Middle frontal gyrus (tissue), 1 donor: ENCODE measurements at regions not wholly inside any gene's neighbourhood (a gene's known extent, or its start where the extent isn't known, plus 50 kb on each side); places are given as distances from the start of the nearest gene placed in this dataset.

ENCODE experiments used
- DNase-seq: peaks from one replicate; pipeline ENCODE4 v3.0.0-alpha.2; 2015; ENCODE audit warnings: low spot score; ENCODE audit errors: extremely low spot score

DNA sequence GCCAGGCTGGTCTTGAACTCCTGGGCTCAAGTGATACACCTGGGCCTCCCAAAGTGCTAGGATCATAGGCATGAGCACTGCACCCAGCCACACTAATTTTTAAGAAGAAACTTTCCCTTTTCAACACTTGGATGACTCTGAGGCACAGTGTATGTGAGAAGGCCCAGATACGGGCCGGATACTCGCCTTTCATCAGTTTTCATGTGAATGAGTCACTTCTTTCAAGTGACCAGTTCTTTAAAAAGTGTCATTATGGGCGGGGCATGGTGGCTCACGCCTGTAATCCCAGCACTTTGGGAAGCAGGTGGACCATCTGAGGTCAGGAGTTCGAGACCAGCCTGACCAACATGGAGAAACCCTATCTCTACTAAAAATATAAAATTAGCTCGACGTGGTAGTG lies 120.8 kb downstream of the CTTN start:
- DNase-seq = no peak

DNA sequence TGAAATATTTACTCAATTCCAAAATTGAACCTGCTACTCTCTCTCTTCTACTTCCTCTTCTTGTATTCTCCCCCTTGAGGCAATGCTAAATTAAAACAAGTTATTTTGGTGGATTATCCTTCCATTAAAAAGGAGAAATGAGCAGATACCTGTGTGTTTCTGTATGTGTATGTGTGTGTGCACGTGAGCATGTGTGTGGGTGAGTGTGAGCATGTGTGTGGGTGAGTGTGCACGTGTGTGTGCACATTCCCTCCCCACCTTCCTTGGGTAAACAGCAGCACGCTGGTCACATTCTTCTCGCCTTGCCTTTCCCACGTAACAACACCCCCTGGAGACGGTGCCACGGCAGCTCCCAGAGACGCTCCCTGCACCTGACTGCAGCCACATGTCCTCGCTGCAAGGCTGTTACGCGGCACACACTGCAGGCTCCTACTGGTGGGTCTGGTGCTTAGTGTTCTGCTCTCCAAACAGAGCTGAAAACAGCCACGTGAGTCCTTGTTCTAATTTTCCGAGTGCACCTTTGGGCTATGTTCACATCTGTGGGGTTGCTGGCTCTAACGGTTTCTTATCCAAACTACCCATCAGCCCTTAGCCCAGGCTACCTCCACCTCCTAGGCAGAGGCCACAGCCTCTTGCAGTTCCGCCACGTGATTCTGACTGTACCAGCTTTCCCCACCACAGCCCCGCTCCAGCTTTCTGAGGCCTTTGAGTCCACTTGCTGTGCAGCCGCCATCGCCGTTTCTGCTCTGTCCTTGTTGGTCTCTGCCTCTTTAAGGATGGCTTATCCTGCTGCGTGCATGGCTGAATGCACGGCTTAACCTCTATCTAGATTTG lies 123.4 kb downstream of the CTTN start:
- DNase-seq = no peak

DNA sequence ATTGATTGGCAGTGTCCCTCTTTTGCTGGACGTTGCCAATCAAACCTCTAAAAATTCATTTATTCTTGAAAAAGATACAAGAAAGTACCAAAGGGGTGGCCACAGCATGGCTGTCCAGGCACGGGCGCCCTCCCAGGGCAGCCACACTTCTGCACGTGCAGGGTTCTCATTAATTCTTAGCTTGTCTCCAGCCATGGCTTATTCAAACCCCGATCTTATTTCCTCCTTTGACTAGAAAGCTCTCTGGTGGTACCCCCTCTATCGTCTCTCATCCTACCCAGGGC lies 123.9 kb downstream of the CTTN start:
- no peak for DNase-seq

DNA sequence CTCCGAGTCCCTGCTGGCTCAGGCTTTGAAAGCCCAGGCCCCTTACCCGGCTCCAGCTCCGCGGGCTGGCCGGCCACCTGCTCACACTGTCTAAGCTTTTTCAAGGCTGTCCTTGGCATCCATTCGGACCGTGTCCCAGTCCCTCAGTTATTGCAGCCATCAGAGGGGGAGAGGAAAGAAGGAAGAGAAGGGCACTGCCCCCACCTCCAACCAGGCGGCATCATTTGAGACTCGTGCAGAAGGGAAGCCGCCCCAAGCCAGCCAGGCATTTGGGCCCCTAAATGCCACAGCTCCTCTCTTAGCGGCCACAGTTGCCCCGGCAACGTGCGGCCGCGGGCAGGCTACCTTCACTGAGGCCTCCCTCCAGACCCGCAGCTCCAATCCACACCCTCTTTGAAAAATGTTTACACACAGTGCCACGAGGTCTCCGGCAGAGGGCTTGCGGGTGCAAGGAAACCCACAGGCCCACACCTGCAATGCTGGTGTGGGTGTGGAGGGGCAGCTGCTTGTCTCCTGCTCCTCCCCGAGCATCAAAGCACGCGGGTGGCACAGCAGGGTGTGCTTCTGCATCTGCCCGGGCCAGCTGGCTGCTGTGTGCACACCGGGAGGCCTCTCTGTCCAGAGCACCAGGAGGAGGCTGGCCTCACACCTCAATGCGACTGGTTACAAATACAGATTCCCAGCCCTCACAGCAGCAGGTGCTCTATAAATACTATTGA lies 124.4 kb downstream of the CTTN start:
- no peak for DNase-seq

DNA sequence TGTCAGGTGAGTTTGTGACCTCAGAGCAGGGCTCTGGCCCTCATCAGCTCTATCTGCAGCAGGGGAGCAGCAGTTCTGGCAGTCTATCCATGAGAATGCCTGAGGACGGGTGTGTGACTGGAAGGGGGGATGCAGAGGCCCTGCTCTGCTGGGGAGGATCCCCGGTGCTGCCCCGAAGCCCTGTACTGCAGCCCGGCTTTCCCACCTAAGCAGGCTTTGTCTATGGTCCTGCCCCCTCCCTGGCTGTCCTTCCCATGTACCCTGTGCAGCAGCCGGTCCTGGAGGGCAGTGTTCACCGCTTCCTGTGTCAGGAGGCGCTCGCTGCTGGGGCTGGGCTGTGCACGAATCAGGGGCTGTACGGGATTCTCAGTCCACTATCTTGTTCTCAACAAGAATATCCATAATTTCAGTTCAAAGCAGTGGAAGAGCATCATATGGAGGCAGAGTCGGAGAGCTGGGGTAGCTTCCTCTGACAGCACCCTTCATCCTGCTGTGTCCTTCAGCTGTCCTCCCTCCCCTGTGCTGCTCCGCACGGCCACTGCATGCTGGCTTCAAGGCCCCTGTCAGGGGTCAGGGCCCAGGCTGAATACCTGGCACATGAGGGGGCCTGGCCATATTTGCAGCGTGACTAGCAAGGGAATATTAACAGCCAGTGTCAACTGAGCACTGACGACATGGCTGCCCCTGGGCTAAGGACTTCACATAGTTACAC lies 125.2 kb downstream of the CTTN start:
- DNase-seq = no peak

DNA sequence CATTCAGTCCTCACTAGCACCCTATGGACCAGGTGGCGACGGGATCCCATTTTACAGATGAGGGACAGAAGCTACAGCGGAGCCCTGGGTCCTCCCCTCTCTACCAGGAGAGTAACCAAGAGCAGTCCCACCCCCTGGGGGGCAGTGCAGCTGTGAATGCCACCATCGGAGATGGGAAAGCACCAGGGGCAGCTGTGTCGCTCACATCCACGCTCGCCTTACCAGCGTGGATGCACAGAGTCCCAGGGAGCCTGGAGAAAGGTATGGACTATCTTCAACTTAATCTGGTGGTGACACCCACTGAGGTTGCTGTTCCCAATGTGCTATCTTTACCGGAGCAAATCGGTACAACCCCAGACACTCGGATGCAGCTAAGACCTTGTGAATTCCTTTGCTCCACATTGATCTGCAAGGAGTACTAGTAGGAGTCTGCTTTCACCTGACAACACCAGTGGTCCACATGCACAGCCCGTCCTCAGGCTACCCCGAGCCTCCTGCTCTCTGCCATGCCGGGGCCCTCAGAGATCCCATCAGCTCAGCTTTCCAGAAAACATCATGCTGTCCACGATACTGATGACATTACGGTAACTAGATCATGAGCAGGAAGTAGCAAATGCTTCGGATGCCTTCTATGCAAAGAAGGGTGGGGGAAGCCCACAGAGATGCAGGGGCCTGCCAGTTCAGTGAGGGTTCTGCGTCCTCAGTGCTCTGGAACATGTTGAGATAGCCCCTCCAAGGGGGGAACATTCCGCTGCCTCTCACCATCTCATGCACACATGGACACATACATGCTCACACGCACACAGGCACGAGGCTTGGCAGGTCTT lies 126.0 kb downstream of the CTTN start:
- DNase-seq = no peak

DNA sequence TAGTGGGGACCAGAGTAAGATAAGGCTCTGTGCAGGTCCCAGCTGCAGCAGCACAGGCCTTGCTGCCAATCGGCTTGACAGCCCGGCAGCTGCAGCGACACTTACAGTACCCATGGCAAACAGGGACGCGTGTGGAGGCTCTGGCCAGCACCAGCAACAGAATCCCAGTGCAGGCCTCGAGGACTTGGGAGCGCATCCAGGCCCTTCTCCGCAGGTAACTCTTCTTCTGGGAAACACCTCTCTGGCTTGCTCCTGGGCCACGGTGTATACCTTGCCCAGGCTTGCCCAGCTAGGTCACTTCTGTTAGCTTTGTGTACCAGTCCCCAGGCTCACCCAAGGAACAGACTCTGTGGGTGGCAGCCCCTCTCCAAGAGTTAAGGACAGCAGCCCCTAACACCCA lies 126.7 kb downstream of the CTTN start:
- no peak for DNase-seq

DNA sequence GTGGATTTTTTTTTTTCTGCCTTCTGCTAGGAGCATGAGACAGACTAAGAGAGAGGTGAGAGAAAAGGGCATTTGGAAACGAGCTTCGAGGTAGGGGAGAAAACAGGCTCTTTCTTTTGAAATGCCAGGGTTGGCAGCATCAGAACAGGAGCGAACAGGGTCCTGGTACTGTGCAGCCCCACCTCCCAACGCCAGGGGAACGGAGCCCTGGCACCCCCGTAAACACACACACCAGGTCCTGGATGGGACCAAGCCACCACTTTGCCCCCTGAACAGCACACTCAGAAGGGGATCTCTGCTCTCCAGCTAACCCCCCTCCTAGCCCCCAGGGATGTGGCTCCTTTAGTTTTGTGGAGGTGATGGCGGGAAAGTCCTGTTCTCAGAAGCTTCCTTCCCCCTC lies 127.1 kb downstream of the CTTN start:
- no peak for DNase-seq

DNA sequence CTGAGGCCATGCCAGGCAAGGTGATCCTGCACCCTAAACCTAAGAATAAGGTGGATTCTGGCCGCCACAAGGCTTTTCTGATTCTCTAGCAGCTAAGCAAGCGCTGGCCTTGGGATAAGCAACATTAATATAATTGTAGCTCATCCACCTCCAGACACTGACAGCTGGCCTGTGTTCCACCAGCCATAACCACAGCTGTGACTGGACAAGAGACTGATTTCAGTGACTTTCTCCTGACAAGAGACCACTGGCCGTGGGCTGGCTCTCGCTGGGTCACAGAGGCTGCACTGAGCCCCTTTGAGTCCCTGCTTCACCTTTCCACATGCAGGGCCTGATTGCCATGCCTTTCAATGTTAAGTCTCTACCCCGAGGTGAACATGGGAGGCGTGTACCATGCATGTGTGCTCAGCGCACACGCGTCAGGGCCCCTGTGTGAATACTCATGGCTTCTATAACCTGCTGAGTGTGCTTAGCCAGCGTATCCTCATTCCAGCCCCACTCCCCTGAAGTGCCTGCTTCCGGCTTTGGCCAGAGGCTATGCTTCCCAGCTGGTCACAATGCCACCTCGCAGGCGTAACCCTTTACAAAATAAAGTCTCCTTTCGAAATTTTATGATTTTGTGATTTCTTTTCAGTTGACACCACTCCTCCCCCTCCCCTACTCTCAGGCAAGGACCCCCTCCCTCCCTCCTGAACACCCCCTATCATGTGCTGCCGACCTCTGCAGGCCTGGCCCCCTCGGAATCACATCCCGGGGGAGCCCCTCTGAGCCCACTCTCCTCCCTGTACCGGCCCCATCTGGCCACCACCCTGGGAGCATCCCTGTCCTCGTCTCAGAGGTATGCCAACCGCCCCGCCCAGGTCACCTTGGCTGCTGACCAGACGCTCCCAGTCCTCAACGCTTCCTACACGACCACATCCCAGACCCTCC lies 128.1 kb downstream of the CTTN start:
- DNase-seq = no peak

DNA sequence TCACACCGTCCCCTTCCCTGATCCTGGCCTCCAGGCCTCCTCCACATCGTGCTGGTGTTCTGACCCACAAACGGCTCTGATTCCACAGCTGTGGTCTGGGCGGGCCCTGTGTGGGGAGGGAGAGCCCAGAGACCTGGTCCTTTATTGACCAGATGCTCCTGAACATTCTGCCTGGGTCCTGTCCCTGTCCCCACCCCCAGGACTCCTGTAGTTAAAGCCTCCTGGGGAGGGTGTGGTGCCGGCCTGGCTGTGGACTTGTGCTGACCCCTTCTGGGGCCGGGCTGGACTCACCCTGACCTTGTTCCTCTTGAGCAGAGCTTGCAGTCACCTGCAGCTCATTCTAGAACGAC lies 128.7 kb downstream of the CTTN start:
- no peak for DNase-seq

DNA sequence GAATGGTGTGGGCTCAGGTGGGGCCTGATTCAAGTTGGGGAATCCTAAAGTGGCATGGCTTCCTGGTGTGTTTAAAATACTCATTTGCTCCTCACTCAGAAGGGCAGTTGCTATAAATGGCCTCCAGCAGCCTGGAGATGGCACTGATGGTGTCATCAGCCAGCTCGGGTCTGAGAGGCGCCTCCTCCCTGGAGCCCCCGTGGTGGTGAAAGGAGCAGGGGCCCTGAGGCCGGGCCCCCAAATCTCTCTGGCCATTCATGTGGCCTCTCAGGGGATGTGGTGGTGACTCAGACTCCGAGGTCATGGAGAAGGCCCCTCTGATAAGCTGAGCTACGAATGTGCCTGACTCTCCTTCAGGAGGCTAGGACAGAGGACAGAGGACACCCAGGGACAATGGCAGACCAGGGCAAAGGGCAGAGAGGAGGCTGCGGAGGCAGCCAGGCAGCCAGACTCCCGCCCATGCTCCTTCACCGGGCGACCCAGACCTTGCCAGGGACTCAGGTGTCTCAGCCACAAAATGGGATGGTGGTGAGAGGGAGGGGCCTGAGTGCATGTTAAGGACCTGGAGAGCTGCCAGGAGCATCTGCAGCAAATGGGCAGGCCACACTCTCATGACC lies 129.2 kb downstream of the CTTN start:
- DNase-seq = no peak

DNA sequence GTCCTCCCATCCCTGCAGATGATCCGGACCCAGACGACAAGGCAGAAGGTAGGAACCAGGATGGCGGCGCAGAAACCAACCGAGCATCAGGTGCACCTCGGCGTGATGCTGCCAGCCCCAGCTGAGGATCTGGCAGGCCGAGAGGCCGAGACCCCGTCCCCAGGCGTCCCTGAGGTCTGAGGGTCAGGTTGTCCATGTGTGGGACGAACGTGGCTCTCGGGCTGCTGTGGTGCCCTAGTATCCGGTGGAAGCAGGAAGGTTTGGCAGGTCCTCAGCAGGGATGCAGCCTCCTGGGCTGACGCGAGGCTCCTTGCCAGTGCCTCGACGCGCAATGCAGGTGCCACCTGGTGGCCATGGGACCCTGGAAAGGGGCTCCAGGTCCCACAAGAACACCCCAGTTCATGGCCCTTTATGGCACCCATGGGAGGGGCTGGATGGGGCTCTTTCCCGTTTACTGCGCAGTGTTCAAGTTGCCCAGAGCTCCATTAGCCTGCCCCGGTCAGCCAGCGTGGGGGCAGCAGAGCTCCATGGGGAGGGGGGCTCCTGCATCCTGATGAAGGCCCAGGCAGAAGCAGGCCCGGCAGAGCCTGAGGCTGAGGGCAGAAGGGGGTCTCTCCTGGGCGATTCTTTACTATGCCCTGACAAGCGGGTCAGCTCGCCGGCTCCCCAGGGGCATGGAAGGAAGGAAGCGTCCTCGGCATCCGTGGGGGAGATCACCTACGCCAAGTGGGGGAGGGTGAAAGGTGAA lies 129.9 kb downstream of the CTTN start:
- DNase-seq = no peak

DNA sequence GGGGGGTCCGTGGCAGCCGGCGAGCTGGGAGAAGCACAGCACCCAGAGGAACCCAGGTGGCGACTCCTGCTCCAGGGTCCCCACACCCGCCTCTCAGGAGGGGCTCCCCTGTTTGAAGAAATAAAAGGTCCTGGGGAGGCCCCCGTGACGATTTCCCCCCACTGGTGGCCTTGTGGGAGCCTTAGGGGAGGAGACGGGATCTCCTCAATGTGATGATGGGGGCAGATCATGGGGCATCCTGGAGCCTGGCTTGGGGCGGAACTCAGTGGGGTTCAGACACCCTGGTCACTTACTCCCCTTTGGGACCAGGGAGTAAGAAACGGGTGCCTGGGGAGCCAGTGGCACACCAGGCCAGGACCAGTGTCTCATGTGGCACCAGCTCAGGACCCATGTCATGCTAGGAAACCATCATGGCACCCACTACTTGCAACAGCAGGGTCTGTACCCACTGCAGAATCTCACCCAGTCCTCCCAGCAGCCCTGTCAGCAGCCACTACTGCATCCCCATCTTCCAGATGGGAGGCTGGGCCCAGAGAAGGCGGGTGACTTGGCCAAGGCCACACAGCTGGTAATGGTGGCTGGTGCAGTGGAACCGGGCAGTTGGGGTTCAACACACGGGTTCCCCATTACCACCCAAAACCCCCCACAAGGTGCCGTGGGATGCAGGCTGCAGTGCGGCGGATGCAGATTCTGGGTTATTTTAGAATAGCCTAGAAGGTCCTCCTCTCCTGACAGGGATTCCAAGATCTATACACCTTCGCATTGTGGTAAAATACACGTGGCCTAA lies 130.7 kb downstream of the CTTN start:
- DNase-seq = no peak

DNA sequence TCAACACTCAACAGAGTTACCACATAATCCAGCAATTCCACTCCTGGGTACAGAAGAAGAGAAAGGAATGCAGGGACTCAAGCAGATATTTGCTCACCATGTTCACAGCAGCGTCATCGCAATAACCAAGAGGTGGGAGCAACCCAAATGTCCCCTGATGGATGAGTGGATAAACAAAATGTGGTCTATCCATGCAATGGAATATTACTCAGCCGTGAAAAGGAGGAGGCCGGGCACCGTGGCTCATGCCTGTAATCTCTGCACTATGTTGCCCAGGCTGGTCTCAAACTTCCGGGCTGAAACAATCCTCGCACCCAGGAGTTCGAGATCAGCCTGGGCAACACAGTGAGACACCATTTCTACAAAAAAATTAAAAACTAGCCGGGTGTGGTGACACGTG lies 131.7 kb downstream of the CTTN start:
- no peak for DNase-seq

DNA sequence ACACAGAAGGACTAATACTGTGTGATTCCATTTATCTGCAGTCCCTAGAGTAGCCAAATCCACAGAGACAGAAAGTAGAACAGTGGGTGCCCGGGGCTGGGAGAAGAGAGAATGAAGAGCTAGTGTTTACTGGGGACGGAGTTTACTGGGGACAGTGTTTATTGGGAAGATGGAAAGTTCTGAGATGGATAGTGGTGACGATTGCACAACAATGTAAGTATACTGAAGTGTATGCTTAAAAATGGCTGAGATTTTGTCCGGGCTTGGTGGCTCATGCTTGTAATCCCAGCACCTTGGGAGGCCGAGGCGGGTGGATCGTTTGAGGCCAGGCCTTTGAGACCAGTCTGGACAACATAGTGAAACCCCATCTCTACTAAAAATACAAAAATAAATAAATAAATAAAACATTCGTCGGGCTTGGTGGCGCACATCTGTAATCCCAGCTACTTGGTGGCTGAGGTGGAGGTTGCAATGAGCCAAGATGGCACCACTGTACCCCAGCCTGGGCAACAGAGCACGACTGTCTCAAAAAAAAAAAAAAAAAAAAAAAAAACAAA lies 132.4 kb downstream of the CTTN start:
- DNase-seq = no peak

DNA sequence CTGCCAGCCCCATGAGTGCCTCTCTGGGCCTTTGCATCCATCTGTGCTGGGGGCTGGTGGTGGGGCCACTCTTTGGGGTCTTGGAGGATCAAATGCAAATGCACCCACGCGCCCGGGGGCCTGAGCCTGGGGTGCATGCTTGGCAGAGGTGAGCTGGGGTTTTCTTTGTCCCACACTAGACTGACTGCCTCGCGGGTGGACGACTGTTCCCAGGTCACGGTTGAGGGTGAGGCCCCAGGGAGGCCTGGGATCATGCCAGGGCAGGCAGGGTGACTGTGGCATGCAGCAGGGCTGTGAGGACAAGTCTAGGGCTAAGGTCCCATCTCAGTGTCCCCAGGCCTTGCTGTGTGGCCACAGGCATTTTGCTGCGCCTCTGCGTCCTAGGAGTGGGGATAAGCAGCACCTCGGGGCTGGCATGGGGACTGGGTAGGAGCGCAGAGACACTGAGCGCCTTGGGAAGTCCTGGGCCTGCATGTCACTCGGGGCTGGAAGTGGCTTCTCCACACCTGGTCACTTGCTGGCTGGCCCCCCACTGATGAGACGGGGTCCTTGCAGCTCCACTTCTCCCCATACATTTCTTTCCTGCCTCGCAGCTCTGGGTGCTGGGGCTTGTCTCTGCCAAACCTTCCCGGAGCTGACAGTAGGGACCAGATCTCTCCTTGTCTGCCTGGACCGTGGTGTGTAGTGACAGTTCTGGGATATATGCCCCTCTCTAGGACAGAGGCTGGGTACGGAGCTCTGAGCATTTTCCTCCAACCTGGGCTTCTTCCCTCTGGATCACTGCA lies 133.1 kb downstream of the CTTN start:
- DNase-seq = no peak

DNA sequence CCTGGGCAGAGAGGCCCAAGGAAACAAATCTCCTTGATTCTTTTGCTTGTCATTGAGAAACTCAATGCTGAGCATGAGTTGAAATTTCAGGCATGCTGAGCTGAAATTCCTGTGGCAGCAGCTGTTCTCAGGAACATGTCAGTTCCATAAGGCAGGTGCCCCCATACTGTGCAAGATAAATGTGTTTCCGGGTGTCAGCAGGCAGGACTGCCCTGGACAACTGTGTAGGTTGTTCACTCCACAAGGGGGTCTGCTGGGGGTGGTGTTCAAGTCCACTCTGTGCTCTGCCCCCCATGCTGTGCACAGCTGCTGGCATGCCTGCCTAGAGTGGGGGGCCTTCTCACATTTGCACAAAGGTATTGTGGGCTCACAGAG lies 133.7 kb downstream of the CTTN start:
- DNase-seq = no peak

DNA sequence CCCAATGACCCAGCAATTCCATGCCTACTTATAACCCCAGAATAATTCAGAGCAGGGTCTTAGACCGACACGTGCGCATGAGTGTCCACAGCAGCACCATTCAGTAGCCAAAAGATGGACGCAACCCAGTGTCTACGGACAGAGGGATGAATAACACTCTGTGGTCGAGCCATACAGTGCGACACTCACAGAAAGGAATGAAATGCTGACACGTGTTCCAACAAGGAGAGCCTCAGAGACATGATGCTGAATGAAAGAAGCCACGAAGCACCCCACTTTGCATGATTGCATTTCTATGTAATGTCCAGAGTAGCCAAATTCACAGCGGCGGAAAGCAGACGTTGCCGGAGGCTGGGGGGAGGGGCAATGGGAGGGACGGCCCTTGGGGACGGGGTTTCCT lies 134.4 kb downstream of the CTTN start:
- DNase-seq = no peak
